Lower leg skin (tissue), 3 donors: ENCODE measurements at regions not wholly inside any gene's neighbourhood (a gene's known extent, or its start where the extent isn't known, plus 50 kb on each side); places are given as distances from the start of the nearest gene placed in this dataset.

ENCODE experiments used
- CTCF ChIP-seq, 3 donors: fragments of 450-650 bp; IDR thresholded peaks; one replicate each; pipeline ENCODE4 v1.5.1; 2016; ENCODE audit warnings: antibody characterized with exemption in 3 of 3, mild to moderate bottlenecking in 3 of 3, moderate library complexity in 2 of 3
- POLR2A ChIP-seq, 2 donors: fragments of 450-650 bp; IDR thresholded peaks; one replicate each; pipeline ENCODE4 v1.6.1; 2016 to 2017; ENCODE audit warnings: antibody characterized with exemption in 2 of 2, mild to moderate bottlenecking in 1 of 2, moderate library complexity in 1 of 2

- TF ChIP-seq CTCF (IDR thresholded peaks at IDR 0.05) (no peak), POLR2A (IDR thresholded peaks at IDR 0.05) (no peak)
Measured at GRCh38 chr18:45528712-45529336, 86.5 kb upstream of the SLC14A2 start.
